NCI-H2081 treated with DMSO at 0.1 percent for 48 hours (cell line): ENCODE measurements at regions not wholly inside any gene's neighbourhood (a gene's known extent, or its start where the extent isn't known, plus 50 kb on each side); places are given as distances from the start of the nearest gene placed in this dataset.
A peak's percentile ranks its signal among the peaks of the same experiment; 100 is the strongest.

Experiments used
- DNase-seq: peaks from one replicate; lab custom pipeline; 2025; lab: John Stamatoyannopoulos, UW

- no peak for DNase-seq
Measured at GRCh38 chr5:145204743-145205142, 630.4 kb downstream of the PRELID2 start.

- no peak for DNase-seq
Measured at GRCh38 chr5:145203193-145203592, 631.9 kb downstream of the PRELID2 start.

- no peak for DNase-seq
Measured at GRCh38 chr5:145198525-145199260, 636.4 kb downstream of the PRELID2 start.

- DNase-seq: no peak
Measured at GRCh38 chr5:145189746-145190145, 645.4 kb downstream of the PRELID2 start.

GRCh38 chr5:145180371-145180770 is 654.8 kb downstream of the PRELID2 start:
- DNase-seq: no peak

- DNase-seq: no peak
Measured at GRCh38 chr5:145178641-145179523, 656.3 kb downstream of the PRELID2 start.

- no peak for DNase-seq
Measured at GRCh38 chr5:145176041-145176440, 659.1 kb downstream of the PRELID2 start.

- DNase-seq: no peak
Measured at GRCh38 chr5:145166110-145166509, 669.0 kb downstream of the PRELID2 start.

GRCh38 chr5:145163876-145164275 is 671.3 kb downstream of the PRELID2 start:
- no peak for DNase-seq

GRCh38 chr5:145162626-145163025 is 672.5 kb downstream of the PRELID2 start:
- DNase-seq: no peak

- peak; percentile 12 for DNase-seq
Measured at GRCh38 chr5:145161391-145161790, 673.8 kb downstream of the PRELID2 start.

GRCh38 chr5:145160679-145161078 is 674.5 kb downstream of the PRELID2 start:
- DNase-seq: no peak

GRCh38 chr5:145158730-145159129 is 676.4 kb downstream of the PRELID2 start:
- no peak for DNase-seq

GRCh38 chr5:145157841-145158240 is 677.3 kb downstream of the PRELID2 start:
- no peak for DNase-seq

GRCh38 chr5:145141534-145141933 is 693.6 kb downstream of the PRELID2 start:
- DNase-seq: no peak

GRCh38 chr5:145130996-145131395 is 704.1 kb downstream of the PRELID2 start:
- no peak for DNase-seq

- DNase-seq: no peak
Measured at GRCh38 chr5:145129797-145130196, 705.3 kb downstream of the PRELID2 start.

- DNase-seq: no peak
Measured at GRCh38 chr5:145124806-145125205, 710.3 kb downstream of the PRELID2 start.

GRCh38 chr5:145118611-145119010 is 716.5 kb downstream of the PRELID2 start:
- no peak for DNase-seq

- no peak for DNase-seq
Measured at GRCh38 chr5:145118127-145118526, 717.0 kb downstream of the PRELID2 start.

- no peak for DNase-seq
Measured at GRCh38 chr5:145117285-145117684, 717.9 kb downstream of the PRELID2 start.

- DNase-seq: no peak
Measured at GRCh38 chr5:145111420-145111819, 723.7 kb downstream of the PRELID2 start.

- DNase-seq: no peak
Measured at GRCh38 chr5:145110834-145111233, 724.3 kb downstream of the PRELID2 start.
